GM20431 (cell line): ENCODE measurements at regions not wholly inside any gene's neighbourhood (a gene's known extent, or its start where the extent isn't known, plus 50 kb on each side); places are given as distances from the start of the nearest gene placed in this dataset.

Experiments used
- in situ Hi-C: fragments of 300-500 bp; cut with MseI, MboI; formaldehyde crosslinking; loops from one replicate; pipeline ENCODE4 v1.15.0; 2020; ENCODE audit warnings: low sequenced_read_pairs; ENCODE audit not compliant: unreplicated experiment

DNA sequence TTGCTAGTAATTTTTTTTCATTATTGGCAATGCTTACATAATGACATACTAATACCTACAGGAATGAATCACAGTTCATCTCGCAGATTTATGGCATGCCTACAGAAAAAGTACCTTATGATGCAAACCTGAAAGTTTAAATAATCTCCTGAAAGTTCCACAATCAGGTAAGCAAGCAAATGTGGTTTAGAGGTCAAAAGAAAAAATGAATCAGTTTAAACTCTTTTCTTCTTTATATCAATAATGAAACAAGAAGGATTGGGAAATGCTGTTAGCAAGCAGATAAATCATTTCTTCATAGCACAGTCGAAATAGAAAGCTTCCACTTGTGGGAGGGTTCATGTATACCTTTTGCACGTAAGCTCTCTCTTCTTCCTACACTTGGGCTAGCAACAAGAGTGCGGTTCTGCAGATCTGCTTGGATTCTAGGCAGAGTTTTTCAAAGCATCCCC, 53.7 kb upstream of the MTPN start:
- in situ Hi-C loops: no loop called here

DNA sequence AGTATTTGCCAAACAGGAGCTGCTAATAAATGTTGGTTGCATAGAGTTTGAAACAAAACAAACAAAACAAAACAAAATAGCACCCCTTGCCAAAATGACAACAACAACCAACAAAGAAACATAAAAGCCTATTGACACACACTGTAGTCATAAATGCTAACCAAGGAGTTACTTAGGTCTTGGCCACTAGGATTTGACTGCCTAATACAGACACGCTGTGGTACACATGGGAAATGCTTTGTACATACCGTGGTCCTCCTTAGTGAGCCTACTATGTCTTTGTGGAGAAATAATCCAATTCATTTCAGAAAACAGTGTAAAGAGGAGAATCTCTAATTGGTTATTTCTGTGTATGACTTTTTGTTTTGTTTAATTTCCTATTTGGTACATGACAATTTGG, 53.2 kb upstream of the MTPN start:
- in situ Hi-C loops: no loop called here

DNA sequence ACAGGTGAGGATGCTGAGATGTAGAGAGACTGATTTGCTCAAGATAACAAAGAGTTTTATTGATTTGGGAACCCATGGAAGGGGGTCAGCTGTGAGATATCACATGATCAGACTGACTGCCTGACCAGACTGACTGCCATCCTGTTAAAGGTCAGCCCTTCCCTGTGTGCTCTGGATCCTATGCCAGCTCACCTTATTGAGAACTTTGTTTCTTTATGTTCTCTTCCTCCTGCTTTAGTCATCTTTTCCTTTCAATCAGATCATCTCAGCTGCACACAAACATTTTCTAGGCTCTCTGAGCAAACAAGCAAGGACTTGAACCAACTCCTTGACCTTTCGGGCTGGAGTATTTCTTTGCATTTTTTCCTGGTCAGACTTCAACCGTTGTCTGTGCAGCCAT, 50.0 kb upstream of the MTPN start:
- in situ Hi-C loops: no loop called here
